GM12878 (cell line): ENCODE measurements at regions not wholly inside any gene's neighbourhood (a gene's known extent, or its start where the extent isn't known, plus 50 kb on each side); places are given as distances from the start of the nearest gene placed in this dataset.

Source experiments
- ATAC-seq: fragments of 200-7000 bp; cut with Tn5 transposase; 3 replicates; pipeline ENCODE4 v1.9.1; 2020; ENCODE audit warnings: mild to moderate bottlenecking, moderate library complexity
- BruUV-seq: library from RNA; stranded (reverse); fragments of 400-500 nt; replicated peaks from 2 replicates; lab custom pipeline; 2021; lab: Mats Ljungman, UMichigan
- CTCF ChIA-PET: fragments of 300-600 bp; sonication (Branson Sonifier 250); formaldehyde crosslinking; extraction: SDS; loops from one replicate; lab custom pipeline; 2021; ENCODE audit warnings: inconsistent platforms; lab: Yijun Ruan, JAX
- POLR2A ChIA-PET: fragments of 350-600 bp; formaldehyde crosslinking; extraction: SDS; loops from one replicate; lab custom pipeline; 2021; ENCODE audit warnings: inconsistent platforms; lab: Charles Lee
- RAD21 ChIA-PET: fragments of 300-600 bp; sonication (Branson Sonifier 250); formaldehyde crosslinking; loops from one replicate; lab custom pipeline; 2023; ENCODE audit warnings: antibody characterized with exemption; ENCODE audit not compliant: unreplicated experiment; lab: Charles Lee
- SMC1A ChIA-PET: fragments of 300-600 bp; sonication (Branson Sonifier 250); formaldehyde crosslinking; loops from one replicate; lab custom pipeline; 2023; ENCODE audit not compliant: unreplicated experiment, uncharacterized antibody; lab: Charles Lee
- DNase-seq: peaks from one replicate; pipeline ENCODE4 v3.0.0-alpha.2; 2011; ENCODE audit warnings: low read depth, low spot score
- FAIRE-seq: peaks from 3 replicates; lab custom pipeline; 2011; peaks lifted over from hg19 to GRCh38; lab: Jason Lieb, UNC
- H2AFZ ChIP-seq: 2 replicates; pipeline ENCODE4 v1.6.0; 2011; ENCODE audit warnings: low read depth, low read length, control low read depth; ENCODE audit not compliant: control insufficient read depth
- H3K27ac ChIP-seq: 2 replicates; pipeline ENCODE4 v1.5.1; 2011; ENCODE audit warnings: control low read depth; ENCODE audit not compliant: control insufficient read depth, insufficient read depth
- H3K27me3 ChIP-seq, 2 experiments: replicated peaks in 1 of 2; 2 replicates each; pipeline versions ENCODE4 v1.6.0 to v1.6.1; 2011; ENCODE audit warnings: low read length in 1 of 2; ENCODE audit not compliant: control insufficient read depth in 2 of 2, insufficient read depth in 2 of 2
- H3K36me3 ChIP-seq, 2 experiments: 2 replicates each; pipeline ENCODE4 v1.5.1; 2011; ENCODE audit warnings: low read length in 1 of 2; ENCODE audit not compliant: control insufficient read depth in 2 of 2, insufficient read depth in 2 of 2
- H3K4me1 ChIP-seq: 2 replicates; pipeline ENCODE4 v1.6.1; 2011; ENCODE audit warnings: mild to moderate bottlenecking, low read length, moderate library complexity, mixed read lengths; ENCODE audit not compliant: control insufficient read depth, insufficient read depth
- H3K4me2 ChIP-seq: 2 replicates; pipeline ENCODE4 v1.6.0; 2011; ENCODE audit warnings: control low read depth; ENCODE audit not compliant: control insufficient read depth, insufficient read depth
- H3K4me3 ChIP-seq: fragments of 200-600 bp; sonication (generic); 2 replicates; pipeline ENCODE4 v1.5.1; 2016
- H3K79me2 ChIP-seq: 2 replicates; pipeline ENCODE4 v1.6.0; 2011; ENCODE audit warnings: low read length; ENCODE audit not compliant: control insufficient read depth, insufficient read depth
- H3K9ac ChIP-seq: 2 replicates; pipeline ENCODE4 v1.8.0; 2011; ENCODE audit warnings: low read length, control low read depth, mixed read lengths; ENCODE audit not compliant: control insufficient read depth, insufficient read depth
- H3K9me3 ChIP-seq: replicated peaks from 3 replicates; pipeline ENCODE4 v1.5.1; 2011; ENCODE audit warnings: mild to moderate bottlenecking, low read length; ENCODE audit not compliant: control insufficient read depth, insufficient read depth
- H4K20me1 ChIP-seq: 2 replicates; pipeline ENCODE4 v1.6.0; 2011; ENCODE audit not compliant: control insufficient read depth, insufficient read depth
- ATF2 ChIP-seq: IDR thresholded peaks from 2 replicates; pipeline ENCODE4 v1.6.1; 2012; ENCODE audit warnings: low read length, inconsistent platforms
- BMI1 ChIP-seq: fragments of 450-650 bp; IDR thresholded peaks from 2 replicates; pipeline ENCODE4 v1.6.1; 2016; ENCODE audit warnings: mild to moderate bottlenecking, moderate library complexity, borderline replicate concordance
- CHD1 ChIP-seq: IDR thresholded peaks from 2 replicates; pipeline ENCODE4 v1.6.1; 2012; ENCODE audit warnings: low read depth, low read length, improper control_type of control experiment
- EZH2 ChIP-seq: IDR thresholded peaks from 2 replicates; pipeline ENCODE4 v1.6.1; 2012; ENCODE audit warnings: low read depth, mild to moderate bottlenecking, control low read depth, inconsistent platforms, low read length, borderline replicate concordance; ENCODE audit not compliant: control insufficient read depth
- HCFC1 ChIP-seq: fragments of 150-350 bp; IDR thresholded peaks from 2 replicates; pipeline ENCODE4 v1.6.1; 2014; ENCODE audit warnings: low read length
- MEF2B ChIP-seq: fragments of 450-650 bp; IDR thresholded peaks from 2 replicates; pipeline ENCODE4 v1.6.1; 2018; ENCODE audit warnings: mild to moderate bottlenecking, moderate library complexity; ENCODE audit not compliant: partially characterized antibody, poor library complexity, severe bottlenecking
- NRF1 ChIP-seq: conservative IDR thresholded peaks from 2 replicates; pipeline ENCODE4 v1.6.1; 2011; ENCODE audit warnings: mild to moderate bottlenecking, low read depth, low read length, improper control_type of control experiment
- SIX5 ChIP-seq: IDR thresholded peaks from 2 replicates; pipeline ENCODE4 v1.6.1; 2011; ENCODE audit warnings: mild to moderate bottlenecking, low read depth, low read length, moderate library complexity; ENCODE audit not compliant: severe bottlenecking
- SKIL ChIP-seq: fragments of 450-650 bp; IDR thresholded peaks from 2 replicates; pipeline ENCODE4 v1.6.1; 2017; ENCODE audit warnings: mild to moderate bottlenecking, low read depth, inconsistent platforms; ENCODE audit not compliant: poor library complexity, severe bottlenecking
- TBL1XR1 ChIP-seq: IDR thresholded peaks from 2 replicates; pipeline ENCODE4 v1.6.1; 2012; ENCODE audit warnings: low read depth, low read length, improper control_type of control experiment
- USF2 ChIP-seq: IDR thresholded peaks from 2 replicates; pipeline ENCODE4 v1.6.1; 2011; ENCODE audit warnings: low read depth, low read length, improper control_type of control experiment, borderline replicate concordance
- ZNF207 ChIP-seq: fragments of 450-650 bp; IDR thresholded peaks from 2 replicates; pipeline ENCODE4 v1.6.1; 2014; ENCODE audit warnings: antibody characterized with exemption, mild to moderate bottlenecking, borderline replicate concordance
- ZNF622 ChIP-seq: fragments of 450-650 bp; IDR thresholded peaks from 2 replicates; pipeline ENCODE4 v1.6.1; 2017; ENCODE audit warnings: mild to moderate bottlenecking, inconsistent platforms
- WGBS: methylation state at CpG from one replicate; pipeline ENCODE4 v1.1.6; 2016; ENCODE audit warnings: low lambda C conversion rate; ENCODE audit not compliant: insufficient replicate concordance, insufficient coverage; ENCODE audit errors: missing lambda C conversion rate; 5-methylcytosine and 5-hydroxymethylcytosine counted together
- in situ Hi-C: fragments of 300-500 bp; cut with MboI; formaldehyde crosslinking; loops from 9 replicates; pipeline ENCODE4 v1.14.3; 2018; ENCODE audit warnings: mixed read lengths
- intact Hi-C: fragments of 100-400 bp; cut with micrococcal nuclease; formaldehyde crosslinking; loops from one replicate; pipeline ENCODE4 v1.14.2; 2022; ENCODE audit not compliant: unreplicated experiment

- WGBS, result 28% methylated on average over 3 of the region's 3 CpGs
- BruUV-seq, result no TSS peak
- ChIA-PET SMC1A (interaction anchor here (0.6 kb wide), 1 partner anchor 125 kb away, joined by 3 read pairs; no protein-coding TSS in a partner anchor), CTCF (no interaction called here), RAD21 (no interaction called here)
- Histone ChIP-seq H3K27ac (no peak overlapping the region), H3K36me3 (no peaks in the 10 kb centered on the region), H3K4me3 (no peak overlapping the region), H3K9ac (no peak overlapping the region), H3K4me2 (no peak overlapping the region)
- no peak for DNase-seq
- no peak for TF ChIP-seq TBL1XR1
- TF ChIP-seq CHD1, result no peak
- no peak for TF ChIP-seq MEF2B
- TF ChIP-seq BMI1, result no peak
- no peak for TF ChIP-seq SIX5
- no peak for TF ChIP-seq ZNF622
- no peak for TF ChIP-seq NRF1
- TF ChIP-seq ATF2, result no peak
- TF ChIP-seq, all 136 proteins: peak for 0
- Histone ChIP-seq H3K4me1 (no peaks in the 10 kb centered on the region), H3K79me2 (no peaks in the 10 kb centered on the region), H2AFZ (no peak overlapping the region), H3K9me3 (no peaks in the 10 kb centered on the region), H4K20me1 (no peaks in the 10 kb centered on the region), H3K27me3 (no peaks in the 10 kb centered on the region)
- intact Hi-C loops, result no loop called here
- ATAC-seq (no peak), FAIRE-seq (no peak)
- in situ Hi-C loops, result no loop called here
- POLR2A ChIA-PET, result no interaction called here
These were observed 169.7 kb upstream of the OTX2 start for GRCh38 chr14:56979936-56980335.

- 16% methylated on average over 2 of the region's 2 CpGs for WGBS
- intact Hi-C loops, result no loop called here
- ATAC-seq (no peak), DNase-seq (no peak), FAIRE-seq (no peak)
- in situ Hi-C loops, result no loop called here
- CTCF ChIA-PET, result no interaction called here
- H3K4me3 ChIP-seq, result no peak overlapping the region
- no peaks in the 10 kb centered on the region for H3K79me2 ChIP-seq
- SMC1A ChIA-PET, result no interaction called here
- POLR2A ChIA-PET, result no interaction called here
- BruUV-seq, result no TSS peak
- H3K36me3 ChIP-seq, result no peaks in the 10 kb centered on the region
- no peaks in the 10 kb centered on the region for H3K27me3 ChIP-seq
- no peak overlapping the region for H2AFZ ChIP-seq
- H3K4me2 ChIP-seq, result no peak overlapping the region
- H3K4me1 ChIP-seq, result no peaks in the 10 kb centered on the region
- RAD21 ChIA-PET, result no interaction called here
- H4K20me1 ChIP-seq, result no peaks in the 10 kb centered on the region
- H3K9ac ChIP-seq, result no peak overlapping the region
- H3K27ac ChIP-seq, result no peak overlapping the region
- H3K9me3 ChIP-seq, result no peaks in the 10 kb centered on the region
- TF ChIP-seq EZH2 (no peak), SKIL (no peak), HCFC1 (no peak), ZNF207 (no peak), USF2 (no peak)
These were observed 165.9 kb upstream of the OTX2 start for GRCh38 chr14:56976211-56976610.
